K562 (cell line): ENCODE measurements at regions not wholly inside any gene's neighbourhood (a gene's known extent, or its start where the extent isn't known, plus 50 kb on each side); places are given as distances from the start of the nearest gene placed in this dataset.

Experiments used
- CLOCK ChIP-seq: fragments of 250-450 bp; sonication (Bioruptor Pico); IDR thresholded peaks from 2 replicates; pipeline ENCODE4 v1.4.0; 2020; ENCODE audit warnings: mild to moderate bottlenecking, moderate library complexity, borderline replicate concordance
- NELFE ChIP-seq: IDR thresholded peaks from 2 replicates; pipeline ENCODE4 v1.6.1; 2011; ENCODE audit warnings: mild to moderate bottlenecking; ENCODE audit not compliant: insufficient read depth, insufficient read length
- POLR2A ChIP-seq: fragments of 450-650 bp; conservative IDR thresholded peaks from 2 replicates; pipeline ENCODE4 v1.6.1; 2016
- POLR3A ChIP-seq: IDR thresholded peaks from 2 replicates; pipeline ENCODE4 v1.6.1; 2011; ENCODE audit warnings: borderline replicate concordance, mild to moderate bottlenecking, moderate library complexity; ENCODE audit not compliant: insufficient read length, insufficient read depth; ENCODE audit errors: extremely low read depth
- TEAD4 ChIP-seq, 2 experiments: sonication (generic) in 1 of 2; formaldehyde crosslinking in 1 of 2; IDR thresholded peaks; 2 replicates each; pipeline versions ENCODE4 v1.6.1 to v1.8.0; 2012 to 2022; ENCODE audit warnings: borderline replicate concordance in 1 of 2, inconsistent platforms in 1 of 2, low read length in 1 of 2, mild to moderate bottlenecking in 1 of 2, missing genetic modification reagents in 1 of 2
- TSHZ1 ChIP-seq: fragments of 250-450 bp; sonication (Bioruptor Pico); IDR thresholded peaks from 2 replicates; pipeline ENCODE4 v1.4.0; 2020; ENCODE audit warnings: mild to moderate bottlenecking, moderate library complexity
- ZNF165 ChIP-seq: fragments of 250-450 bp; sonication (Bioruptor Pico); IDR thresholded peaks from 2 replicates; pipeline ENCODE4 v1.4.0; 2020; ENCODE audit warnings: borderline replicate concordance
- TF ChIP-seq, protein P1 (sequence below): fragments of 450-650 bp; IDR thresholded peaks from 2 replicates; pipeline ENCODE4 v1.6.1; 2017; ENCODE audit warnings: antibody characterized with exemption, mild to moderate bottlenecking
- TF ChIP-seq, protein P2 (sequence below): fragments of 450-650 bp; IDR thresholded peaks from one replicate; pipeline ENCODE4 v1.6.1; 2018; ENCODE audit warnings: mild to moderate bottlenecking, moderate library complexity; ENCODE audit not compliant: partially characterized antibody

GRCh38 chr2:172230889-172231401 lies 128.2 kb upstream of the DLX2 start (continued):
- TF ChIP-seq POLR3A (no peak), TSHZ1 (CRISPR knock-in tag) (no peak), NELFE (no peak), ZNF165 (CRISPR knock-in tag) (no peak), TEAD4 (IDR thresholded peaks at IDR 0.05; ENCODE audit: low read length) (no peak), TEAD4 (CRISPR knock-in tag; IDR thresholded peaks at IDR 0.05; ENCODE audit: borderline replicate concordance) (no peak), POLR2A (no peak), CLOCK (CRISPR knock-in tag) (no peak)
- TF ChIP-seq, protein P1, sequence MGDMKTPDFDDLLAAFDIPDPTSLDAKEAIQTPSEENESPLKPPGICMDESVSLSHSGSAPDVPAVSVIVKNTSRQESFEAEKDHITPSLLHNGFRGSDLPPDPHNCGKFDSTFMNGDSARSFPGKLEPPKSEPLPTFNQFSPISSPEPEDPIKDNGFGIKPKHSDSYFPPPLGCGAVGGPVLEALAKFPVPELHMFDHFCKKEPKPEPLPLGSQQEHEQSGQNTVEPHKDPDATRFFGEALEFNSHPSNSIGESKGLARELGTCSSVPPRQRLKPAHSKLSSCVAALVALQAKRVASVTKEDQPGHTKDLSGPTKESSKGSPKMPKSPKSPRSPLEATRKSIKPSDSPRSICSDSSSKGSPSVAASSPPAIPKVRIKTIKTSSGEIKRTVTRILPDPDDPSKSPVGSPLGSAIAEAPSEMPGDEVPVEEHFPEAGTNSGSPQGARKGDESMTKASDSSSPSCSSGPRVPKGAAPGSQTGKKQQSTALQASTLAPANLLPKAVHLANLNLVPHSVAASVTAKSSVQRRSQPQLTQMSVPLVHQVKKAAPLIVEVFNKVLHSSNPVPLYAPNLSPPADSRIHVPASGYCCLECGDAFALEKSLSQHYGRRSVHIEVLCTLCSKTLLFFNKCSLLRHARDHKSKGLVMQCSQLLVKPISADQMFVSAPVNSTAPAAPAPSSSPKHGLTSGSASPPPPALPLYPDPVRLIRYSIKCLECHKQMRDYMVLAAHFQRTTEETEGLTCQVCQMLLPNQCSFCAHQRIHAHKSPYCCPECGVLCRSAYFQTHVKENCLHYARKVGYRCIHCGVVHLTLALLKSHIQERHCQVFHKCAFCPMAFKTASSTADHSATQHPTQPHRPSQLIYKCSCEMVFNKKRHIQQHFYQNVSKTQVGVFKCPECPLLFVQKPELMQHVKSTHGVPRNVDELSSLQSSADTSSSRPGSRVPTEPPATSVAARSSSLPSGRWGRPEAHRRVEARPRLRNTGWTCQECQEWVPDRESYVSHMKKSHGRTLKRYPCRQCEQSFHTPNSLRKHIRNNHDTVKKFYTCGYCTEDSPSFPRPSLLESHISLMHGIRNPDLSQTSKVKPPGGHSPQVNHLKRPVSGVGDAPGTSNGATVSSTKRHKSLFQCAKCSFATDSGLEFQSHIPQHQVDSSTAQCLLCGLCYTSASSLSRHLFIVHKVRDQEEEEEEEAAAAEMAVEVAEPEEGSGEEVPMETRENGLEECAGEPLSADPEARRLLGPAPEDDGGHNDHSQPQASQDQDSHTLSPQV = no peak
- TF ChIP-seq, protein P2, sequence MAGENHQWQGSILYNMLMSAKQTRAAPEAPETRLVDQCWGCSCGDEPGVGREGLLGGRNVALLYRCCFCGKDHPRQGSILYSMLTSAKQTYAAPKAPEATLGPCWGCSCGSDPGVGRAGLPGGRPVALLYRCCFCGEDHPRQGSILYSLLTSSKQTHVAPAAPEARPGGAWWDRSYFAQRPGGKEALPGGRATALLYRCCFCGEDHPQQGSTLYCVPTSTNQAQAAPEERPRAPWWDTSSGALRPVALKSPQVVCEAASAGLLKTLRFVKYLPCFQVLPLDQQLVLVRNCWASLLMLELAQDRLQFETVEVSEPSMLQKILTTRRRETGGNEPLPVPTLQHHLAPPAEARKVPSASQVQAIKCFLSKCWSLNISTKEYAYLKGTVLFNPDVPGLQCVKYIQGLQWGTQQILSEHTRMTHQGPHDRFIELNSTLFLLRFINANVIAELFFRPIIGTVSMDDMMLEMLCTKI = no peak
